GM23338 (cell line): ENCODE measurements at regions not wholly inside any gene's neighbourhood (a gene's known extent, or its start where the extent isn't known, plus 50 kb on each side); places are given as distances from the start of the nearest gene placed in this dataset.

Source experiments
- ATAC-seq: fragments of 200-7000 bp; cut with Tn5 transposase; 3 replicates; pipeline ENCODE4 v1.9.1; 2020
- DNase-seq: peaks from one replicate; pipeline ENCODE4 v3.0.0-alpha.2; 2015; ENCODE audit warnings: low spot score
- H2AFZ ChIP-seq: fragments of 200-600 bp; sonication (generic); 2 replicates; pipeline ENCODE4 v1.8.0; 2016; ENCODE audit warnings: antibody characterized with exemption, mild to moderate bottlenecking, moderate library complexity
- H3F3A ChIP-seq: fragments of 200-600 bp; sonication (generic); replicated peaks from 2 replicates; pipeline ENCODE4 v1.8.0; 2017; ENCODE audit warnings: antibody characterized with exemption, mixed run types, low read depth
- H3K27ac ChIP-seq: fragments of 200-600 bp; sonication (generic); 2 replicates; pipeline ENCODE4 v1.6.1; 2016; ENCODE audit warnings: low read depth
- H3K27me3 ChIP-seq: fragments of 200-600 bp; sonication (generic); 2 replicates; pipeline ENCODE4 v1.8.0; 2016; ENCODE audit warnings: mild to moderate bottlenecking, mixed run types, moderate library complexity; ENCODE audit not compliant: insufficient read depth
- H3K36me3 ChIP-seq: fragments of 200-600 bp; sonication (generic); 2 replicates; pipeline ENCODE4 v1.8.0; 2016; ENCODE audit warnings: mild to moderate bottlenecking; ENCODE audit not compliant: insufficient read depth
- H3K4me1 ChIP-seq: fragments of 200-600 bp; sonication (generic); 2 replicates; pipeline ENCODE4 v1.8.0; 2016; ENCODE audit warnings: mild to moderate bottlenecking, moderate library complexity; ENCODE audit not compliant: insufficient read depth
- H3K4me2 ChIP-seq: fragments of 200-600 bp; sonication (generic); 2 replicates; pipeline ENCODE4 v1.7.1; 2017; ENCODE audit warnings: mixed run types
- H3K4me3 ChIP-seq: fragments of 200-600 bp; sonication (generic); 2 replicates; pipeline ENCODE4 v1.6.1; 2016; ENCODE audit warnings: mixed run types
- H3K79me2 ChIP-seq: fragments of 200-600 bp; sonication (generic); replicated peaks from 2 replicates; pipeline ENCODE4 v1.8.0; 2017; ENCODE audit warnings: mild to moderate bottlenecking; ENCODE audit not compliant: insufficient read depth
- H3K9me2 ChIP-seq: fragments of 200-600 bp; sonication (generic); 2 replicates; pipeline ENCODE4 v1.8.0; 2017; ENCODE audit not compliant: insufficient read depth
- H4K20me1 ChIP-seq: fragments of 200-600 bp; sonication (generic); replicated peaks from 2 replicates; pipeline ENCODE4 v1.8.0; 2017; ENCODE audit warnings: mild to moderate bottlenecking; ENCODE audit not compliant: insufficient read depth
- H3K27ac Mint-ChIP-seq: 2 replicates; pipeline ENCODE4 v1.8.0; 2020; ENCODE audit warnings: inconsistent platforms, mild to moderate bottlenecking, moderate library complexity, mixed read lengths
- H3K27me3 Mint-ChIP-seq: 3 replicates; pipeline ENCODE4 v1.8.0; 2022; ENCODE audit warnings: low read depth, mild to moderate bottlenecking, moderate library complexity, mixed read lengths, inconsistent platforms; ENCODE audit not compliant: insufficient read depth, poor library complexity
- H3K36me3 Mint-ChIP-seq: 3 replicates; pipeline ENCODE4 v1.8.0; 2021; ENCODE audit warnings: low read depth, mild to moderate bottlenecking, inconsistent platforms, moderate library complexity, mixed read lengths
- H3K4me1 Mint-ChIP-seq: 3 replicates; pipeline ENCODE4 v1.8.0; 2020; ENCODE audit warnings: mild to moderate bottlenecking, inconsistent platforms, mixed read lengths
- H3K4me3 Mint-ChIP-seq: 3 replicates; pipeline ENCODE4 v1.8.0; 2021; ENCODE audit warnings: moderate library complexity, mild to moderate bottlenecking, inconsistent platforms, mixed read lengths
- H3K9me3 Mint-ChIP-seq: 3 replicates; pipeline ENCODE4 v1.8.0; 2020; ENCODE audit warnings: moderate library complexity, mild to moderate bottlenecking, inconsistent platforms, mixed read lengths
- CREB1 ChIP-seq: fragments of 250-450 bp; sonication (Bioruptor Pico); IDR thresholded peaks from 2 replicates; pipeline ENCODE4 v1.5.0; 2020; ENCODE audit warnings: low read depth, mild to moderate bottlenecking, moderate library complexity
- CTCF ChIP-seq, 2 experiments: fragments of 200-600 bp in 1 of 2; sonication (generic) in 1 of 2; conservative IDR thresholded peaks; 2 replicates each; pipeline versions ENCODE4 v1.5.1 to v1.6.1; 2016 to 2017; ENCODE audit warnings: antibody characterized with exemption in 2 of 2, low read depth in 2 of 2, mild to moderate bottlenecking in 2 of 2, moderate library complexity in 1 of 2
- ETS1 ChIP-seq: IDR thresholded peaks from 2 replicates; pipeline ENCODE4 v1.6.1; 2016; ENCODE audit warnings: antibody characterized with exemption
- EZH2 ChIP-seq: fragments of 200-600 bp; sonication (generic); IDR thresholded peaks from one replicate; pipeline ENCODE4 v1.8.0; 2017; ENCODE audit warnings: antibody characterized with exemption, mild to moderate bottlenecking, low read depth; ENCODE audit not compliant: unreplicated experiment
- EZH2phosphoT487 ChIP-seq: fragments of 200-600 bp; sonication (generic); IDR thresholded peaks from one replicate; pipeline ENCODE4 v1.8.1; 2018; ENCODE audit warnings: antibody characterized with exemption; ENCODE audit not compliant: unreplicated experiment
- JUNB ChIP-seq: IDR thresholded peaks from one replicate; pipeline ENCODE4 v1.6.1; 2016; ENCODE audit warnings: antibody characterized with exemption; ENCODE audit not compliant: unreplicated experiment
- NANOG ChIP-seq: IDR thresholded peaks from 2 replicates; pipeline ENCODE4 v1.6.1; 2016; ENCODE audit warnings: antibody characterized with exemption, borderline replicate concordance
- POLR2AphosphoS5 ChIP-seq: IDR thresholded peaks from 2 replicates; pipeline ENCODE4 v1.6.1; 2016; ENCODE audit warnings: antibody characterized with exemption, low read depth
- REST ChIP-seq: IDR thresholded peaks from one replicate; pipeline ENCODE4 v1.6.1; 2018; ENCODE audit warnings: antibody characterized with exemption; ENCODE audit not compliant: unreplicated experiment
- STAT1 ChIP-seq: IDR thresholded peaks from one replicate; pipeline ENCODE4 v1.6.1; 2016; ENCODE audit warnings: antibody characterized with exemption; ENCODE audit not compliant: unreplicated experiment
- ZNF114 ChIP-seq: fragments of 250-450 bp; sonication (Bioruptor Pico); IDR thresholded peaks from 2 replicates; pipeline ENCODE4 v1.5.0; 2020; ENCODE audit warnings: mild to moderate bottlenecking, moderate library complexity
- ZNF331 ChIP-seq: fragments of 250-450 bp; sonication (Bioruptor Pico); IDR thresholded peaks from 2 replicates; pipeline ENCODE4 v1.5.0; 2020; ENCODE audit warnings: low read depth, mild to moderate bottlenecking, moderate library complexity
- ZNF462 ChIP-seq: fragments of 250-450 bp; sonication (Bioruptor Pico); IDR thresholded peaks from 2 replicates; pipeline ENCODE4 v1.5.0; 2020; ENCODE audit warnings: mild to moderate bottlenecking, moderate library complexity

GRCh38 chr9:80520231-80520630 lies 948.5 kb downstream of the TLE4 start:
- no peaks in the 10 kb centered on the region for H3K79me2 ChIP-seq
- Mint-ChIP-seq H3K27ac (no peak overlapping the region), H3K9me3 (peaks cover 5% of the 10 kb centered on the region; the same call in 2 of the 3 replicates), H3K36me3 (no peaks in the 10 kb centered on the region; the same call in 2 of the 3 replicates), H3K4me3 (no peak overlapping the region), H3K4me1 (no peaks in the 10 kb centered on the region), H3K27me3 (peaks cover 1% of the 10 kb centered on the region)
- H3F3A ChIP-seq, result no peaks in the 10 kb centered on the region
- no peaks in the 10 kb centered on the region for H4K20me1 ChIP-seq
- H2AFZ ChIP-seq, result no peak overlapping the region
- H3K4me3 ChIP-seq, result no peak overlapping the region
- 0 out of 2 replicates have a peak, but pooled peaks cover 2% of the 10 kb centered on the region for H3K9me2 ChIP-seq
- no peaks in the 10 kb centered on the region for H3K36me3 ChIP-seq
- no peak for TF ChIP-seq CREB1 (CRISPR knock-in tag)
- no peak for TF ChIP-seq ZNF331 (CRISPR knock-in tag)
- TF ChIP-seq ZNF462 (CRISPR knock-in tag), result no peak
- TF ChIP-seq CTCF (conservative IDR thresholded peaks at IDR 0.05; ENCODE audit: low read depth in 2 of 2), result no peak
- TF ChIP-seq ETS1, result no peak
- TF ChIP-seq EZH2, result no peak
- TF ChIP-seq JUNB, result no peak
- TF ChIP-seq ZNF114 (CRISPR knock-in tag), result no peak
- no peak for TF ChIP-seq STAT1
- TF ChIP-seq EZH2phosphoT487, result no peak
- TF ChIP-seq POLR2AphosphoS5, result no peak
- no peak for TF ChIP-seq NANOG
- no peak for TF ChIP-seq REST
- no peak for DNase-seq
- ATAC-seq, result no peak
- H3K4me1 ChIP-seq, result peaks cover 5% of the 10 kb centered on the region; the same call in 1 of the 2 replicates
- H3K27me3 ChIP-seq, result no peaks in the 10 kb centered on the region
- no peak overlapping the region for H3K27ac ChIP-seq
- no peak overlapping the region for H3K4me2 ChIP-seq
